ENCODE measurements at regions not wholly inside any gene's neighbourhood (a gene's known extent, or its start where the extent isn't known, plus 50 kb on each side); places are given as distances from the start of the nearest gene placed in this dataset.

DNA sequence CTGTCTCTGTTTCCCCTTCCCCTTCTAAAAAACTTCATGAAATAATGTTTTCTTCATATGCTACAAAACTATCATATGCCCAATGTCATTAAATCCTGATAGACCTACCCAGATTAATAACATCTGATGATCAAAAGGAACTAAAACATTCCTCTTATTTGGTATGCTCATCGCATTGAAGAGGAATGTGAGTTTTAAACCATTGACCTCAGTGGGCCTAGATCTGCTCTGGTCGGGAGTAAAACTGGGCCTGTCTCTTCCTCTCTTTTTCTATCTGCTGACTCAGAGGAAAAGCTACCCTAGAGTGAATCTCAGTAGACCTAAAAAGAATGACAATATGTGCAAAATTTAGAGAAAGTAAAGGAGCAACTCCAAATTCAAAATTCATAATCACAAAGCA, 275.8 kb downstream of the SATB1 start:
- Histone ChIP-seq H2AFZ (ENCODE audit: low read depth, low read length) (no peak overlapping the region), H3K27ac (ENCODE audit: low read length, poor library complexity, severe bottlenecking) (no peak overlapping the region), H3K36me3 (ENCODE audit: control insufficient read depth in 1 of 2, insufficient read depth in 2 of 2, low read depth in 1 of 2, low read length in 2 of 2) (no peaks in the 10 kb centered on the region), H3K4ac (ENCODE audit: low read depth in 1 of 2, low read length in 2 of 2) (no peak overlapping the region), H4K91ac (ENCODE audit: low read length) (no peak overlapping the region), H3K9me3 (ENCODE audit: control insufficient read depth, low read length) (no peaks in the 10 kb centered on the region), H3K14ac (ENCODE audit: low read length in 2 of 2) (no peak overlapping the region), H3K27me3 (ENCODE audit: control insufficient read depth in 1 of 2, insufficient read depth in 1 of 2, low read length in 2 of 2) (no peaks in the 10 kb centered on the region), H3K4me3 (ENCODE audit: insufficient read depth in 1 of 2, low read depth in 1 of 2, low read length in 2 of 2) (no peak overlapping the region), H3K79me1 (replicated peaks; ENCODE audit: low read length, poor library complexity, severe bottlenecking) (no peaks in the 10 kb centered on the region), H3K18ac (ENCODE audit: low read depth in 1 of 2, low read length in 2 of 2) (no peak overlapping the region), H3K4me1 (ENCODE audit: control insufficient read depth, insufficient read depth, low read depth, low read length) (peaks cover 2% of the 10 kb centered on the region), H2AK5ac (ENCODE audit: low read length, severe bottlenecking) (no peak overlapping the region), H4K8ac (ENCODE audit: low read length) (no peak overlapping the region), H3K4me2 (ENCODE audit: low read length, poor library complexity, severe bottlenecking) (no peak overlapping the region), H3K9ac (ENCODE audit: low read length) (no peak overlapping the region), H2BK12ac (ENCODE audit: low read length in 2 of 2) (no peak overlapping the region), H2BK5ac (ENCODE audit: low read depth, low read length, poor library complexity, severe bottlenecking) (no peak overlapping the region), H3K23ac (ENCODE audit: low read length in 2 of 2) (no peak overlapping the region), H2BK15ac (ENCODE audit: low read depth, poor library complexity, severe bottlenecking) (no peak overlapping the region), H2BK120ac (ENCODE audit: low read depth, low read length) (no peak overlapping the region)
- no peak for DNase-seq
- 86% methylated on average over 2 of the region's 2 CpGs for WGBS

DNA sequence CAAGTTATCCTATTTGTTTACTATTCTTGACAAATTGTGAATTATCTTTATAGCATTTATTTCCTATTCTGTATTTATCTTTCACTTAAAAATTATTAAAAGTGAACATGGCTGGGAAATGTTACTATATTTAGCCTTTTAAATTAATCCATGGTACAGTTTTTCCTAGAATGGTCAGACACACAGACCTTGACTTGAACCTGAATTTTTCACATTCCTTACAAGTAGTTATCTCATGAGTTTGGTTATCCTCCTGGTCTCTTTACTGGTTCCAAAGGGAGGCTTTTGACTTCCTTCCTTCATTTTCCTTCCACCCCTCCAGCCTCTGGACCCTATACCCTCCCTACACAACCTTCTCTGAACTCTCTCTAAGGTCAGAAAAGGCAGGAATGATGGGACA, 280.6 kb downstream of the SATB1 start:
- H3K23ac ChIP-seq (ENCODE audit: low read length in 2 of 2): no peak overlapping the region
- no peaks in the 10 kb centered on the region for H3K36me3 ChIP-seq (ENCODE audit: control insufficient read depth in 1 of 2, insufficient read depth in 2 of 2, low read depth in 1 of 2, low read length in 2 of 2)
- H3K18ac ChIP-seq (ENCODE audit: low read depth in 1 of 2, low read length in 2 of 2): no peak overlapping the region
- no peaks in the 10 kb centered on the region for H3K9me3 ChIP-seq (ENCODE audit: control insufficient read depth, low read length)
- no peak overlapping the region for H2AK5ac ChIP-seq (ENCODE audit: low read length, severe bottlenecking)
- DNase-seq: no peak
- H3K4ac ChIP-seq (ENCODE audit: low read depth in 1 of 2, low read length in 2 of 2): no peak overlapping the region
- H3K79me1 ChIP-seq (replicated peaks; ENCODE audit: low read length, poor library complexity, severe bottlenecking): no peaks in the 10 kb centered on the region
- H2BK15ac ChIP-seq (ENCODE audit: low read depth, poor library complexity, severe bottlenecking): no peak overlapping the region
- no peak overlapping the region for H3K4me2 ChIP-seq (ENCODE audit: low read length, poor library complexity, severe bottlenecking)
- no peak overlapping the region for H3K4me3 ChIP-seq (ENCODE audit: insufficient read depth in 1 of 2, low read depth in 1 of 2, low read length in 2 of 2)
- H2BK5ac ChIP-seq (ENCODE audit: low read depth, low read length, poor library complexity, severe bottlenecking): no peak overlapping the region
- H3K14ac ChIP-seq (ENCODE audit: low read length in 2 of 2): no peak overlapping the region
- H2BK12ac ChIP-seq (ENCODE audit: low read length in 2 of 2): no peak overlapping the region
- H3K9ac ChIP-seq (ENCODE audit: low read length): no peak overlapping the region
- no peak overlapping the region for H3K27ac ChIP-seq (ENCODE audit: low read length, poor library complexity, severe bottlenecking)
- no peak overlapping the region for H4K91ac ChIP-seq (ENCODE audit: low read length)
- no peak overlapping the region for H2AFZ ChIP-seq (ENCODE audit: low read depth, low read length)
- H3K27me3 ChIP-seq (ENCODE audit: control insufficient read depth in 1 of 2, insufficient read depth in 1 of 2, low read length in 2 of 2): no peaks in the 10 kb centered on the region
- no peak overlapping the region for H2BK120ac ChIP-seq (ENCODE audit: low read depth, low read length)
- H3K4me1 ChIP-seq (ENCODE audit: control insufficient read depth, insufficient read depth, low read depth, low read length): no peaks in the 10 kb centered on the region
- H4K8ac ChIP-seq (ENCODE audit: low read length): no peak overlapping the region

- Histone ChIP-seq H3K4me3 (ENCODE audit: insufficient read depth in 1 of 2, low read depth in 1 of 2, low read length in 2 of 2) (no peak overlapping the region), H3K4ac (ENCODE audit: low read depth in 1 of 2, low read length in 2 of 2) (no peak overlapping the region), H2BK5ac (ENCODE audit: low read depth, low read length, poor library complexity, severe bottlenecking) (no peak overlapping the region), H4K91ac (ENCODE audit: low read length) (no peak overlapping the region), H2BK12ac (ENCODE audit: low read length in 2 of 2) (no peak overlapping the region), H3K23ac (ENCODE audit: low read length in 2 of 2) (no peak overlapping the region), H3K4me2 (ENCODE audit: low read length, poor library complexity, severe bottlenecking) (no peak overlapping the region), H3K27me3 (ENCODE audit: control insufficient read depth in 1 of 2, insufficient read depth in 1 of 2, low read length in 2 of 2) (no peaks in the 10 kb centered on the region), H3K14ac (ENCODE audit: low read length in 2 of 2) (no peak overlapping the region), H2BK120ac (ENCODE audit: low read depth, low read length) (no peak overlapping the region), H3K79me1 (replicated peaks; ENCODE audit: low read length, poor library complexity, severe bottlenecking) (no peaks in the 10 kb centered on the region), H3K9me3 (ENCODE audit: control insufficient read depth, low read length) (no peaks in the 10 kb centered on the region), H3K18ac (ENCODE audit: low read depth in 1 of 2, low read length in 2 of 2) (no peak overlapping the region), H2AK5ac (ENCODE audit: low read length, severe bottlenecking) (no peak overlapping the region), H3K9ac (ENCODE audit: low read length) (no peak overlapping the region), H2AFZ (ENCODE audit: low read depth, low read length) (no peak overlapping the region), H4K8ac (ENCODE audit: low read length) (no peak overlapping the region), H3K4me1 (ENCODE audit: control insufficient read depth, insufficient read depth, low read depth, low read length) (no peaks in the 10 kb centered on the region), H3K36me3 (ENCODE audit: control insufficient read depth in 1 of 2, insufficient read depth in 2 of 2, low read depth in 1 of 2, low read length in 2 of 2) (no peaks in the 10 kb centered on the region), H3K27ac (ENCODE audit: low read length, poor library complexity, severe bottlenecking) (no peak overlapping the region), H2BK15ac (ENCODE audit: low read depth, poor library complexity, severe bottlenecking) (no peak overlapping the region)
- no peak for DNase-seq
- 60% methylated on average over 4 of the region's 6 CpGs for WGBS
Observed at GRCh38 chr3:18143258-18143780, 281.8 kb downstream of the SATB1 start.

DNA sequence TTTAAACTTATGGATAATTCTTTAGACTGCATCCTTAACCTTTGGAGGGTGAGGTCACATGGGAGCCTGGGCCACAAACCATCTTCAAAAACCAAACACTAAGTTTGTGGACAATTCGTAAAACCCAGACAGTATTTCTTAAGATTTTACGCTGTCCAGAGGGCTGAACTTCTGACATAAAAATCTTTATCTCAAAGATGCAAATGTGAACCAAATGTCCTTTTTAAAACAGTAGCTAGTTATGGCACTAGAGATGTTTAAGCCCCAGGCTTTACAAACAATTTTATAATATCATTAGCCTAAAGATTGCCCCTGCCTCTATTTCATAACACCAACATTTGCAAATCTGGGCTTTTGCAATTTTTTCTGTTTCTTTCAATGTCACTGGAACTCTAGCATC, 287.2 kb downstream of the SATB1 start:
- Histone ChIP-seq H3K36me3 (ENCODE audit: control insufficient read depth in 1 of 2, insufficient read depth in 2 of 2, low read depth in 1 of 2, low read length in 2 of 2) (no peaks in the 10 kb centered on the region), H3K14ac (ENCODE audit: low read length in 2 of 2) (no peak overlapping the region), H3K27ac (ENCODE audit: low read length, poor library complexity, severe bottlenecking) (no peak overlapping the region), H3K4me3 (ENCODE audit: insufficient read depth in 1 of 2, low read depth in 1 of 2, low read length in 2 of 2) (no peak overlapping the region), H4K91ac (ENCODE audit: low read length) (no peak overlapping the region), H2BK5ac (ENCODE audit: low read depth, low read length, poor library complexity, severe bottlenecking) (no peak overlapping the region), H3K4me1 (ENCODE audit: control insufficient read depth, insufficient read depth, low read depth, low read length) (peaks cover 2% of the 10 kb centered on the region), H3K27me3 (ENCODE audit: control insufficient read depth in 1 of 2, insufficient read depth in 1 of 2, low read length in 2 of 2) (no peaks in the 10 kb centered on the region), H3K4me2 (ENCODE audit: low read length, poor library complexity, severe bottlenecking) (no peak overlapping the region), H2BK15ac (ENCODE audit: low read depth, poor library complexity, severe bottlenecking) (no peak overlapping the region), H3K79me1 (replicated peaks; ENCODE audit: low read length, poor library complexity, severe bottlenecking) (no peaks in the 10 kb centered on the region), H3K18ac (ENCODE audit: low read depth in 1 of 2, low read length in 2 of 2) (no peak overlapping the region), H3K23ac (ENCODE audit: low read length in 2 of 2) (no peak overlapping the region), H2AFZ (ENCODE audit: low read depth, low read length) (no peak overlapping the region), H2AK5ac (ENCODE audit: low read length, severe bottlenecking) (no peak overlapping the region), H3K9me3 (ENCODE audit: control insufficient read depth, low read length) (no peaks in the 10 kb centered on the region), H2BK12ac (ENCODE audit: low read length in 2 of 2) (no peak overlapping the region), H3K4ac (ENCODE audit: low read depth in 1 of 2, low read length in 2 of 2) (no peak overlapping the region), H3K9ac (ENCODE audit: low read length) (no peak overlapping the region), H4K8ac (ENCODE audit: low read length) (no peak overlapping the region), H2BK120ac (ENCODE audit: low read depth, low read length) (no peak overlapping the region)
- no peak for DNase-seq
- 62% methylated on average over 2 of the region's 2 CpGs for WGBS

All from mesenchymal stem cell (in vitro differentiated cells and primary cell).